ENCODE measurements at regions not wholly inside any gene's neighbourhood (a gene's known extent, or its start where the extent isn't known, plus 50 kb on each side); places are given as distances from the start of the nearest gene placed in this dataset.
A peak's percentile ranks its signal among the peaks of the same experiment; 100 is the strongest.

- no peak for DNase-seq (ENCODE audit: low spot score)
Measured at GRCh38 chr1:173400387-173400995, 76.6 kb upstream of the PRDX6 start.

- no peak for DNase-seq (ENCODE audit: low spot score)
Measured at GRCh38 chr1:173403996-173404395, 73.1 kb upstream of the PRDX6 start.

GRCh38 chr1:173405281-173405680, 71.9 kb upstream of the PRDX6 start:
- DNase-seq (ENCODE audit: low spot score): no peak

GRCh38 chr1:173405834-173406233, 71.3 kb upstream of the PRDX6 start:
- DNase-seq (ENCODE audit: low spot score): peak; percentile 58

- DNase-seq (ENCODE audit: low spot score): no peak
Measured at GRCh38 chr1:173406783-173407230, 70.3 kb upstream of the PRDX6 start.

DNA sequence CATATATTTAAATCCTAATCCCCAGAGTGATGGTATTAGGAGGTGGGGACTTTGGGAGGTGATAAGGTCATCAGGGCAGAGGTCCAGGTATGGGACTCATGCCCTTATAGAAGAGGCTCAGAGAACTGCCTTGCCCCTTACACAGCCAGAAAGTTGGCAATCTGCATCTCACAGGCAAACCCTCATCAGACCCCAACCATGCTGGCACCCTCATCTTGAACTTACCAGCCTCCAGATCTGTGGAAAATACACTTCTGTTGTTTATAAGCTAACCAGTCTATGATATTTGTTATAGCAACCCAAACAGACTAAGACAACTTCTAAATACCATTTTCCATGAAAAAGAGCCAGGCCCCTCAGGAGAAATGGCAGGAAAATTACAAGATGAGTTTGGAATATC, 69.3 kb upstream of the PRDX6 start:
- DNase-seq (ENCODE audit: low spot score): no peak

DNA sequence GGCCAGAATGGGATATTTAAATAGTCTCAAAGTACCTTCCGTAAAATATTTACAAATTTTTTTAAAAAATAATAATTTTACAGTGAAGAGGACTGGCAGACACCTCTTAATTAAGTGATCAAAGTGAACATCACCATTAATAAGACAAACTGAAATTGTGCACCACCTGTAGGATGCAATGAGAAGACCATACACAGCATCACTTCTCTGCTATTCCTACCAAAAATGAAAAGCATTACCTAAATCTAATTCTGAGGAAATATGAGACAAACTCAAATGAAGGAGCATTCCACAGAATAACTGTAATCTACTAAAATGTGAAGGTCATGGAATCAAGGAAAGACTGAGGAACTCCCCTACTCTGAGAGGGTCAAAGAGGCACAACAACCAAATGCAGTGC, 68.2 kb upstream of the PRDX6 start:
- DNase-seq (ENCODE audit: low spot score): no peak

DNA sequence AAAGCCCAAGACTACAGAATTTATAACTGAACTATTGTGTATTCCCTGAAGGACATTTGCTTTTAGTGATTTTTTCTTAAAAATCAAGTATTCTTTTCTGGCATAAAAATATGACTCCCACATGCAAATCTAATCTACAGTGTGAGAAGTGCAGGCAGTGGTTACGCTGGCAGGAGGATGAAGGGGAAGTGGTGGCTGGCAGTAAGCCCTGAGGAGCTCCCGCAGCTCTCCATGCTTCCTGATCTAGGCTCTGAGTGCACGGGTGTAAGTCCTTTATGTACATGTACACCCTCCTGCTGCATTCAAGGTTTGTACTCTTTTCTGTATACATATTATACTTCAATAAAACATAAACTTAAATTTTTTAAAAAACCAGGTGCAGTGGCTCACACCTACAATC, 67.5 kb upstream of the PRDX6 start:
- peak; percentile 67 for DNase-seq (ENCODE audit: low spot score)

DNA sequence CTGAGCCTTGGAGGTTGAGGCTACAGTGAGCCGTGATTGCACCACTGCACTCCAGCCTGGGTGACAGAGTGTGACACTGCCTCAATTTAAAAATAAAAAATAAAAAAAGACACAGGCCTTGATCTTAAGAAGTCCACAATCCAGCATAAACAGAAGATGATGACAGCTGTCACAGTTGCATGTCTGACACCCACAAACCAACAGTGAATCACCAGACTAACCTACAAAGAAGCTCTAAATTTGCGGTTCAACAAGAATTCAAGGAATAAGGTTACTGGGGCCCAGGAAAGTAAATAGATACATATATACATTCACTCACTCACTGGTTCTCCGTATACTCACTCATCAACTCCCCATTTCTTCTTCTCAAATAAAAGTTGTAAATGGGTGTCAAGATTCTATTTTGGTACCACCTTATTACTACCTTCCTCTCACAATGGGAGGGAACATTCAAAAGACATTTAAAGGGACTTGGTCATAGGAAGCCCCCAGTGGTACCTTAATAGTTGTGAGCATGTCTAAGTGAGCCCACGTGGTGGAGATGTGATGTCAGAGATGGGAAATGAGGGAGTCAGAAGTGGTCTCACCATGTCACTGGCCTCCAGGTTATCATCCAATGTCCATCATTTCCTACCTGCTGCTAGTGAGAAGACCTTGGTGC, 66.9 kb upstream of the PRDX6 start:
- no peak for DNase-seq (ENCODE audit: low spot score)

- DNase-seq (ENCODE audit: low spot score): no peak
Measured at GRCh38 chr1:173410794-173411236, 66.3 kb upstream of the PRDX6 start.

- peak; percentile 89 for DNase-seq (ENCODE audit: low spot score)
Measured at GRCh38 chr1:173411835-173412742, 65.0 kb upstream of the PRDX6 start.

- DNase-seq (ENCODE audit: low spot score): no peak
Measured at GRCh38 chr1:173413271-173413707, 63.8 kb upstream of the PRDX6 start.

- no peak for DNase-seq (ENCODE audit: low spot score)
Measured at GRCh38 chr1:173414136-173414535, 63.0 kb upstream of the PRDX6 start.

- no peak for DNase-seq (ENCODE audit: low spot score)
Measured at GRCh38 chr1:173414539-173415226, 62.5 kb upstream of the PRDX6 start.

DNA sequence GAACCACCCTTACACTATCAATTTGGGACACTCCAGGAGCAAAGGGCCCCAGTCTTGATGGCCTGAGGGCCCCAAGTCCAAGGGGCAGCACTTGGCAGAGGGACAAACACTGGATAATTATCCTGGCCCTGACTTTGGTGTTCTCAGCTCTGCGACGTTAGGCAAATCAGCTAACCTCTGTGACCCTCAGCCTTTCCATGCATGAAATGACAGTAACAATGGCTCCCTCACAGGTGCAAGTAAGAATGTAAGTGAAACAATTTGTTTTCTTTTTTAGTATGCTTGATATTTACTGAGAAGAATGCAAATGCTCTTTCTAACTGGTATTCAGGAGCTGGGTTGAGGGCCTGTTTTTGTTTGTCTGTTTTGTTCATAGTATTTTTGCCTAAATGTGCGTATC, 61.6 kb upstream of the PRDX6 start:
- DNase-seq (ENCODE audit: low spot score): no peak

DNA sequence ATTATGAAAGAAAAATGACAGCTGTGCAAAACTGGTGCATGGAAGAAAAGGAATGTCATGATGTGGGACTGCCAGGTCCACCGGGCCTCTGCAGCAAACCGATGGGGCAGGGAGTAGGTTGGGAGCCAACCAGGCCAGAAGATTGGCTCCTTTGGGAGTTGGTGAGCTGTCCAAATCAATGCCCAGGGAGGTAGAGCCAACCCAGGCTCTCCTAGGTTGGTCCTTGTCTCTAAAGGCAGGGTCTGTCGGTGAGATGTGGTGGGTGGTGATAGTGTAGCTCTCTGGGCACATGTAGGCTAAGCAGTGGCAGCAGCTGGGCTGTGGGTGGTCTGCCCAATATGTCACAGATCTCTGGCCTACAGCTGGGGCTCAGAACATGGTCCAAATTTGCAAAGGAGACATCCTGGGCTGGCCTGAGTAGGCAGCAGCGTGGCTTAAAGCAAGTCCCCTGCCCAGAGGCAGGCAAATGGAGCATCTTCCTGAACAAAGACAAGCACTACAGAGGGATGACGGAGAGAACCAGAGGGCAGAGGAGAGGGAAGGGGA, 61.2 kb upstream of the PRDX6 start:
- no peak for DNase-seq (ENCODE audit: low spot score)

GRCh38 chr1:173417563-173417962, 59.6 kb upstream of the PRDX6 start:
- DNase-seq (ENCODE audit: low spot score): no peak

DNA sequence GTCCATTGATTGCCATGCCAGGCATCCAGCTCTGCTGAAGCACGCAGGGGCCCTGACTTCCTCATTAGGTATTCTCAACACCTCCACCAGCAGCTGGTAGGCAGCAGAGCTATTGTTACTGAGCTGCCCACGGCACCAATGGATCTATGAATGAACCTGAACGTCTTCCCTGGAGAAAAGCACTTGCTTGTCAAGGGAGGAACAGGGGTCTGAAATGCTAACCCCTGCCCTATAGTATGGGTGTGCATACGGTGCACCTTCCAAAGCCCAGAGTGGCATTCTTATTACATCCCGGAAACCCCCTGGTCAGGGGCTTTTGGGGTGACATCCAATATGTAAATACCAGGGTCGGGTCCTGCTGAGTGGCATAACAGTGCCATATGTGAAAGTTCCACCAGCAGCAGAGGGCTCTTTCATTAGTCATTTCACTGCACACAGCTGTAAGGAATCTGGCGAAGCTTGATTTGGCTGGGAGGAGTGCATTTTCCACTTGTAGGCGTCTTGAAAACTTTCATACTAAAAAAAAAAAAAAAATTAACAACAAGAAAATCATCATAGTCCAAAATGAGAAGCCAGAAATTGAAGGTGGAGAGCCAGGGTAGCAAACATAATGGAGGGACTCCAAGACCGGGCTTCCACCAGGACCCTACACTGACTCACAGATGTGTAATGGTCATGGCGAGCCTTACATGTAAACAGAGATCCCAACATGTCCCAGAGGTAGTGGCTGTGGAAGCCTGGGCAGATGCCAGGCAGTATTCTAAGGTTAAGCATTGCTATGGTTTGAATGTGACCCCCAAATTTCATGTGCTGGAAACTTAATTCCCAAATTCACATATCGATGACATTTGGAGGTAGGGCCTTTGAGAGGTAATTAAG, 58.8 kb upstream of the PRDX6 start:
- peak; percentile 35 for DNase-seq (ENCODE audit: low spot score)

DNA sequence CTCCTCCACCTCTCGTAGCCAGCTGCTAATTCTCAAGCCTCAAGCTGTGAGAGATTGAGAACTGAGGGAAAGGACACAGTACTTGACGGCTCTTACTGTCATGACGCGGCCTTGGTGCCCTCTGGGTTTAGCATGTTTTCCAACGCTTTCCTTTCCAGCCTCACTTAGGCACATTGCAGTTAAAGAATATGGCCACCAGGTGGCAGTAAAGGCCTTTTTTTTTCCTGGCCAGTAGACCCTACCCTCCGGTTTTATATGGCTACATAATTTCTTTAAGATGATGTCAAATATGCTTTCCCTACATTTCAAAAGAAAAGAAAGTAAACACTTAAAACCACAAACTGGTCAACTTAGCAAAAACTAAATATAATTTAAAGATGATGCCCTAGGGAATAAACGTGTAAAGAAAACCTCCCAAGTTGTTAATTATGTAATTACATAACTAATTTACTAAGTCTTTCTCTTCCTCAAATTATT, 56.8 kb upstream of the PRDX6 start:
- peak; percentile 57 for DNase-seq (ENCODE audit: low spot score)

GRCh38 chr1:173421286-173421685, 55.8 kb upstream of the PRDX6 start:
- DNase-seq (ENCODE audit: low spot score): no peak

- no peak for DNase-seq (ENCODE audit: low spot score)
Measured at GRCh38 chr1:173421789-173422188, 55.3 kb upstream of the PRDX6 start.
